Stimulated activated CD8-positive, alpha-beta memory T cell treated with anti-CD3 and anti-CD28 coated beads, Interleukin-12 subunit alpha, Interleukin-12 subunit beta, amount 100 ng/mL, for 1 hour (primary cell): ENCODE measurements at regions not wholly inside any gene's neighbourhood (a gene's known extent, or its start where the extent isn't known, plus 50 kb on each side); places are given as distances from the start of the nearest gene placed in this dataset.
"Not testable (repeated sequence)": the region's sequence is repeated elsewhere in the genome, so short reads cannot be mapped to it uniquely, and the experiment has no call there.

Experiments
- DNase-seq: peaks from one replicate; pipeline ENCODE4 v3.0.0-alpha.2; 2020; ENCODE audit warnings: low read depth

GRCh38 chr5:165410476-165410875, 1905.1 kb downstream of the MAT2B start:
- DNase-seq, result no peak

GRCh38 chr5:165411532-165411931, 1906.1 kb downstream of the MAT2B start:
- DNase-seq, result not testable (repeated sequence)

GRCh38 chr5:165420493-165420892, 1915.1 kb downstream of the MAT2B start:
- DNase-seq, result no peak

GRCh38 chr5:165423697-165424299, 1918.4 kb downstream of the MAT2B start:
- no peak for DNase-seq

- DNase-seq, result no peak
These were observed 1920.2 kb downstream of the MAT2B start for GRCh38 chr5:165425594-165425993.

GRCh38 chr5:165448753-165449152, 1943.3 kb downstream of the MAT2B start:
- no peak for DNase-seq

- no peak for DNase-seq
These were observed 1952.6 kb downstream of the MAT2B start for GRCh38 chr5:165457859-165458481.

- DNase-seq, result no peak
These were observed 1953.8 kb downstream of the MAT2B start for GRCh38 chr5:165459232-165459631.

GRCh38 chr5:165460911-165461310, 1955.5 kb downstream of the MAT2B start:
- no peak for DNase-seq

- DNase-seq, result no peak
These were observed 1972.1 kb downstream of the MAT2B start for GRCh38 chr5:165477546-165477945.

GRCh38 chr5:165495829-165496380, 1990.5 kb downstream of the MAT2B start:
- no peak for DNase-seq

GRCh38 chr5:165497707-165498106, 1992.3 kb downstream of the MAT2B start:
- DNase-seq, result no peak

- DNase-seq, result no peak
These were observed 1997.7 kb downstream of the MAT2B start for GRCh38 chr5:165502893-165503691.

- no peak for DNase-seq
These were observed 1999.3 kb downstream of the MAT2B start for GRCh38 chr5:165504674-165505073.

- DNase-seq, result no peak
These were observed 2002.9 kb downstream of the MAT2B start for GRCh38 chr5:165508286-165508685.

- no peak for DNase-seq
These were observed 2003.4 kb downstream of the MAT2B start for GRCh38 chr5:165508861-165509260.

GRCh38 chr5:165521816-165522610, 2016.6 kb downstream of the MAT2B start:
- no peak for DNase-seq

GRCh38 chr5:165525271-165525670, 2019.9 kb downstream of the MAT2B start:
- no peak for DNase-seq

- DNase-seq, result no peak
These were observed 2020.9 kb downstream of the MAT2B start for GRCh38 chr5:165526357-165526756.

GRCh38 chr5:165527577-165527976, 2022.2 kb downstream of the MAT2B start:
- DNase-seq, result no peak

GRCh38 chr5:165538065-165538464, 2032.6 kb downstream of the MAT2B start:
- no peak for DNase-seq

GRCh38 chr5:165559645-165560044, 2054.2 kb downstream of the MAT2B start:
- DNase-seq, result no peak
